GM23248 (cell line): ENCODE measurements at regions not wholly inside any gene's neighbourhood (a gene's known extent, or its start where the extent isn't known, plus 50 kb on each side); places are given as distances from the start of the nearest gene placed in this dataset.

Experiments
- DNase-seq: peaks from one replicate; pipeline ENCODE4 v3.0.0-alpha.2; 2015
- H2AFZ ChIP-seq: fragments of 200-600 bp; sonication (generic); 2 replicates; pipeline ENCODE4 v1.6.1; 2016; ENCODE audit warnings: antibody characterized with exemption
- H3F3A ChIP-seq: fragments of 200-600 bp; sonication (generic); 2 replicates; pipeline ENCODE4 v1.6.1; 2016; ENCODE audit warnings: mild to moderate bottlenecking, antibody characterized with exemption, mixed run types; ENCODE audit not compliant: insufficient read depth
- H3K27ac ChIP-seq: fragments of 200-600 bp; sonication (generic); 2 replicates; pipeline ENCODE4 v1.5.1; 2016; ENCODE audit warnings: mild to moderate bottlenecking
- H3K27me3 ChIP-seq: fragments of 200-600 bp; sonication (generic); replicated peaks from 2 replicates; pipeline ENCODE4 v1.6.1; 2016; ENCODE audit warnings: mild to moderate bottlenecking; ENCODE audit not compliant: insufficient read depth
- H3K36me3 ChIP-seq: fragments of 200-600 bp; sonication (generic); 2 replicates; pipeline ENCODE4 v1.6.1; 2016; ENCODE audit warnings: low read depth, mild to moderate bottlenecking
- H3K4me1 ChIP-seq: fragments of 200-600 bp; sonication (generic); 2 replicates; pipeline ENCODE4 v1.6.1; 2016; ENCODE audit warnings: mild to moderate bottlenecking; ENCODE audit not compliant: insufficient read depth
- H3K4me2 ChIP-seq: fragments of 200-600 bp; sonication (generic); one replicate; pipeline ENCODE4 v1.6.1; 2016; ENCODE audit warnings: mild to moderate bottlenecking; ENCODE audit not compliant: unreplicated experiment
- H3K4me3 ChIP-seq: fragments of 200-600 bp; sonication (generic); 2 replicates; pipeline ENCODE4 v1.5.1; 2016; ENCODE audit warnings: mild to moderate bottlenecking
- H3K79me2 ChIP-seq: fragments of 200-600 bp; sonication (generic); 2 replicates; pipeline ENCODE4 v1.6.1; 2016; ENCODE audit warnings: mild to moderate bottlenecking; ENCODE audit not compliant: insufficient read depth
- H3K9ac ChIP-seq: fragments of 200-600 bp; sonication (generic); 2 replicates; pipeline ENCODE4 v1.6.1; 2016; ENCODE audit warnings: mild to moderate bottlenecking
- H3K9me2 ChIP-seq: fragments of 200-600 bp; sonication (generic); 2 replicates; pipeline ENCODE4 v1.6.1; 2016; ENCODE audit warnings: mixed run types, mild to moderate bottlenecking, moderate library complexity; ENCODE audit not compliant: insufficient read depth
- H3K9me3 ChIP-seq: fragments of 200-600 bp; sonication (generic); one replicate; pipeline ENCODE4 v1.6.1; 2017; ENCODE audit warnings: low read depth
- H4K20me1 ChIP-seq: fragments of 200-600 bp; sonication (generic); 2 replicates; pipeline ENCODE4 v1.6.0; 2016; ENCODE audit not compliant: insufficient read depth
- EZH2 ChIP-seq: fragments of 200-600 bp; sonication (generic); IDR thresholded peaks from 2 replicates; pipeline ENCODE4 v1.6.1; 2018; ENCODE audit warnings: antibody characterized with exemption, mild to moderate bottlenecking; ENCODE audit not compliant: insufficient read depth, poor library complexity, severe bottlenecking
- EZH2phosphoT487 ChIP-seq: fragments of 200-600 bp; sonication (generic); IDR thresholded peaks from 2 replicates; pipeline ENCODE4 v1.6.1; 2018; ENCODE audit warnings: antibody characterized with exemption, moderate library complexity, mild to moderate bottlenecking, low read depth; ENCODE audit not compliant: insufficient read depth
- WGBS, 2 experiments: methylation state at CpG; one replicate each; pipeline ENCODE4 v1.1.6; 2015 to 2017; ENCODE audit warnings: low lambda C conversion rate in 2 of 2, low coverage in 1 of 2; ENCODE audit errors: missing lambda C conversion rate in 2 of 2; 5-methylcytosine and 5-hydroxymethylcytosine counted together
- in situ Hi-C: fragments of 300-500 bp; cut with MboI; formaldehyde crosslinking; loops from 2 replicates; pipeline ENCODE4 v1.15.0; 2020

DNA sequence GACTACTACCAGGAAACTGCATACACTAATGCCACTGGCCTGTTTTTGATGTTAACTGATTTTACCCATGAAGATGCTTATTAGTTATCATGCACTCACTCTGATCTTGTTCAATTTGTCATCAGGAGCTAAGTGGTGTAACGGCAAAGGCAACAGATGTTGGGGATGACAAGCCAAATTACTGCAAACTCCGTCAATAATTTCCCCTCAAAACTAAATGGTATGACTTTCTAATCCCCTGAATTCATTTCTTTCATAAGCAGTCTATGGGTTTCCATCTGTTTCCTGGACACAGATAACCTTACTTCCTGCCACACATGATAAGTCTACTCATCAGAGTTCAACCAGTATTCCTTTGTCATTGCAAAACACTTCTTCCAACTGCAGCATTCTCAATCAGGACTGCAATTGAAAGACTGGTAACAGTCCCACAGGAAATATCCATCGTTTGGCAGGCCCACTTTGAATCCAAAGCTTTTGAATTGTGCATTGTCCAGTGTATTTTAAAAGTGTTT, 96.2 kb upstream of the SMC2 start:
- Histone ChIP-seq H3K9ac (no peak overlapping the region), H3F3A (no peaks in the 10 kb centered on the region), H3K27ac (no peak overlapping the region), H2AFZ (no peak overlapping the region), H3K79me2 (no peaks in the 10 kb centered on the region), H3K36me3 (no peaks in the 10 kb centered on the region), H3K27me3 (no peaks in the 10 kb centered on the region), H3K4me3 (no peak overlapping the region), H4K20me1 (no peaks in the 10 kb centered on the region), H3K9me2 (no peaks in the 10 kb centered on the region), H3K4me1 (no peaks in the 10 kb centered on the region), H3K9me3 (no peaks in the 10 kb centered on the region), H3K4me2 (no peak overlapping the region)
- no peak for DNase-seq
- in situ Hi-C loops = no loop called here
- 4 to 7% methylated on average over 3 of the region's 3 CpGs for WGBS, 2 experiments
- TF ChIP-seq EZH2phosphoT487 (no peak), EZH2 (no peak)

DNA sequence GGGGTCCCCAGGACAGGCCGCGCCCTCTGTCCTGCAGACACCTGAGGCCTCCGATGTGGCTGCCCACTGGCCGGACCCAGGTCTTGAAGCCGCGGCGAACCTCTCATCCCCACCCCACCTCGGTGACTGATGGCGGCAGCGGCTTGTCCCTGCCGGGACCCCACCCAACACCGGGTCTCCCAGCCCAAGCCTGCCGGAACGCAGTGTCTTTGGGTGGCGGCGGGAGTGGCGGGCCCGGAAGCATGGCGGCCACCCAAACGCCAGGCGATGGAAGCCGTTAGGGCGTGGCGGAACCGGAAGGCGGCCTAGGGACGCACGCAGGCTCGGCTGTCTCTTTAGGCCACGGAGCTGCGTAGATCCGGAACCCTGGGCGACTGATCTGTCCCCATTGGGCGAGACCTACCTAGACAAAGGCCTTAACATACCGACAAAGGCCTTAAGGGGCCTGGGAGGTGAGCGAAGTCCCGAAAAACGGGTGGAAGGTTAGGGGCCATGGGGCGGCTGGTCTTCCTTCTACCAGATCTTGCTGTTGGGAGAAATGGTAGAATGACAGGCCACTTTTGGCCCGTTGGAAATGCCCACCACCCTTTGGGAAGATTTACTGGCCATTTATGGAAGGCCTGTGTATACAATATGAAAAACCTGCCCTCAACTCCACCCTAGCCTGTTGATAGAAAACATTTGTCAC, 94.6 kb upstream of the SMC2 start:
- TF ChIP-seq EZH2phosphoT487 = no peak
- TF ChIP-seq EZH2 = no peak
- Histone ChIP-seq H2AFZ (no peak overlapping the region), H3K27me3 (no peaks in the 10 kb centered on the region), H3K4me2 (no peak overlapping the region), H3K36me3 (no peaks in the 10 kb centered on the region), H3F3A (no peaks in the 10 kb centered on the region), H3K9me3 (no peaks in the 10 kb centered on the region), H3K4me1 (no peaks in the 10 kb centered on the region), H3K4me3 (no peak overlapping the region), H3K9ac (no peak overlapping the region), H4K20me1 (no peaks in the 10 kb centered on the region), H3K9me2 (no peaks in the 10 kb centered on the region), H3K27ac (no peak overlapping the region), H3K79me2 (no peaks in the 10 kb centered on the region)
- in situ Hi-C loops = no loop called here
- no peak for DNase-seq
- WGBS, 2 experiments = 65 to 74% methylated on average over 17 to 40 of the region's 40 CpGs

DNA sequence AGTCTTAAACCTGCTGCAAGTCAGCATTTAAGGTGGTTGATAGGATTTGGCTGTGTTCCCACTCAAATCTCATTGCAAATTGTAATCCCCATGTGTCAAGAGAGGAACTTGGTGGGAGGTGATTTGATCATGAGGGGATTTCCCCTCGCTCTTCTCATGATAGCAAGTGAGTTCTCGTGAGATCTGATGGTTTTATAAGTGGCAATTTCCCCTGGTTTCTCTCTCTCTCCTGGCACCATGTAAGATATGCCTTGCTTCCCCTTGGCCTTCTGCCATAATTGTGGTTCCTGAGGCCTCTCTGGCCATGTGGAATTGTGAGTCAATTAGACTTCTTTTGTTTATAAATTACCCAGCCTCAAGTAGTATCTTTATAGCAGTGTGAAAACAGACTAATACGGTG, 84.3 kb upstream of the SMC2 start:
- Histone ChIP-seq H3K79me2 (no peaks in the 10 kb centered on the region), H3K4me2 (no peak overlapping the region), H4K20me1 (no peaks in the 10 kb centered on the region), H3K4me1 (no peaks in the 10 kb centered on the region), H3K27ac (no peak overlapping the region), H3F3A (no peaks in the 10 kb centered on the region), H3K4me3 (no peak overlapping the region), H3K9me3 (no peaks in the 10 kb centered on the region), H2AFZ (no peak overlapping the region), H3K9me2 (no peaks in the 10 kb centered on the region), H3K36me3 (no peaks in the 10 kb centered on the region), H3K9ac (no peak overlapping the region), H3K27me3 (no peaks in the 10 kb centered on the region)
- DNase-seq = no peak
- 16 to 17% methylated on average over 3 of the region's 3 CpGs for WGBS, 2 experiments
- TF ChIP-seq EZH2phosphoT487 (no peak), EZH2 (no peak)
- in situ Hi-C loops = no loop called here

DNA sequence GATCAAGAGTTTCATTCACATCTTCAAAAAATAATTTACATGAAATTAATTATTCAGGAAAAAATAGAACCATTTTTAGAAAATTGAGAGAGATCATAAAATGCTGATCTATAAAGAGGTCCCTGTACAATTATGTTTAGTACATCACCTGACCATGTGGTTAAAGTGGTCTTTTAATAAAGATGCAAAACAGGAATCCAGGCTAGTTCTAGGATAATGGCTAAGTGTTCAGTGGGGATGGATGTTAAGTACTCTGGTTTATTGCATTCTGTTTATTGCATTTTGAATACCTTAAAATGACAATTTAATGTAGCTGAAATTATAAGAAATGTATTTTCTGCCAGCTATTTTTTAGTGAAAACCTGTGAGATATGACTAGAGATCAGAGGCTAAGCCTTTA, 72.0 kb upstream of the SMC2 start:
- H3K4me2 ChIP-seq = no peak overlapping the region
- H4K20me1 ChIP-seq = no peaks in the 10 kb centered on the region
- TF ChIP-seq EZH2 = no peak
- TF ChIP-seq EZH2phosphoT487 = no peak
- no peaks in the 10 kb centered on the region for H3K9me2 ChIP-seq
- in situ Hi-C loops = no loop called here
- H3K27me3 ChIP-seq = no peaks in the 10 kb centered on the region
- no peaks in the 10 kb centered on the region for H3K9me3 ChIP-seq
- no peaks in the 10 kb centered on the region for H3K79me2 ChIP-seq
- no peak overlapping the region for H3K9ac ChIP-seq
- no peaks in the 10 kb centered on the region for H3F3A ChIP-seq
- 0 out of 2 replicates have a peak, but pooled peaks cover 5% of the 10 kb centered on the region for H3K4me1 ChIP-seq
- no peaks in the 10 kb centered on the region for H3K36me3 ChIP-seq
- no peak overlapping the region for H3K27ac ChIP-seq
- no peak overlapping the region for H2AFZ ChIP-seq
- no peak for DNase-seq
- no peak overlapping the region for H3K4me3 ChIP-seq

DNA sequence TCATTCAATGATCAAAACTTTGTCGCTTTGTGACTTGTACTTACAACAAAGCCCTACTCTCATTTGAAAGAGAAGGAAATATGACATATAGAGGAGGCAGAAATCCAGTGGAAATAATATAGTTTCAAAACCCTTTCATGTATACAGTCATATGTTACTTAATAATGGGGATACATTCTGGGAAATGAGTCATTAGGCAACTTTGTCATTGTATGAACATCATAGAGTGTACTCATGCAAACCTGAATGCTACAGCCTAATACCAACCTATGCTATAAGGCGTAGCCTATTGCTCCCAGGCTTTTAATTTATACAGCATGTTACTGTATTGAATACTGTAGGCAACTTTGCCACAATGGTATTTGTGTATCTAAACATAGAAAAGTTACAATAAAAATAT, 69.0 kb upstream of the SMC2 start:
- TF ChIP-seq EZH2phosphoT487 = no peak
- no peak for TF ChIP-seq EZH2
- Histone ChIP-seq H3K27me3 (no peaks in the 10 kb centered on the region), H3K36me3 (no peaks in the 10 kb centered on the region)

More for the DNA sequence above, 69.0 kb upstream of the SMC2 start:
- 0 out of 2 replicates have a peak, but pooled peaks cover 5% of the 10 kb centered on the region for H3K4me1 ChIP-seq
- no peaks in the 10 kb centered on the region for H3K9me3 ChIP-seq
- in situ Hi-C loops = no loop called here
- 43 to 51% methylated on average over 2 of the region's 2 CpGs for WGBS, 2 experiments
- no peaks in the 10 kb centered on the region for H4K20me1 ChIP-seq
- no peaks in the 10 kb centered on the region for H3K9me2 ChIP-seq
- no peak overlapping the region for H3K4me3 ChIP-seq
- H3F3A ChIP-seq = no peaks in the 10 kb centered on the region
- H3K79me2 ChIP-seq = no peaks in the 10 kb centered on the region
- no peak overlapping the region for H3K27ac ChIP-seq
- H3K4me2 ChIP-seq = no peak overlapping the region
- H3K9ac ChIP-seq = no peak overlapping the region
- no peak overlapping the region for H2AFZ ChIP-seq
- DNase-seq = peak; percentile 37
